ENCODE measurements at regions not wholly inside any gene's neighbourhood (a gene's known extent, or its start where the extent isn't known, plus 50 kb on each side); places are given as distances from the start of the nearest gene placed in this dataset.

GRCh38 chr12:59381106-59381505 is 214.7 kb upstream of the SLC16A7 start:
- no peaks in the 10 kb centered on the region for H3K27me3 ChIP-seq (ENCODE audit: insufficient read depth, low read length)
- TF ChIP-seq EZH2 (IDR thresholded peaks at IDR 0.05; ENCODE audit: borderline replicate concordance, low read length) (no peak), CTCF (IDR thresholded peaks at IDR 0.05; ENCODE audit: low read length) (no peak)
- H3K4me3 ChIP-seq (ENCODE audit: low read depth, low read length, poor library complexity, severe bottlenecking) = no peak overlapping the region
- no peaks in the 10 kb centered on the region for H3K9me2 ChIP-seq (ENCODE audit: low read depth, low read length)
- H3K9ac ChIP-seq (ENCODE audit: low read length) = no peak overlapping the region
- H2AFZ ChIP-seq (ENCODE audit: low read length) = no peak overlapping the region
- no peaks in the 10 kb centered on the region for H3K4me1 ChIP-seq (ENCODE audit: insufficient read depth, low read length, severe bottlenecking)
- H3F3A ChIP-seq (ENCODE audit: insufficient read depth, low read length) = no peaks in the 10 kb centered on the region
- no peaks in the 10 kb centered on the region for H4K20me1 ChIP-seq (ENCODE audit: insufficient read depth, low read length)
- H3K4me2 ChIP-seq (ENCODE audit: low read length) = no peak overlapping the region
- no peaks in the 10 kb centered on the region for H3K9me3 ChIP-seq (ENCODE audit: low read length)
- no peak overlapping the region for H3K27ac ChIP-seq (ENCODE audit: low read depth, low read length, poor library complexity, severe bottlenecking)
- H3K36me3 ChIP-seq (ENCODE audit: insufficient read depth, low read length) = no peaks in the 10 kb centered on the region
- no peaks in the 10 kb centered on the region for H3K79me2 ChIP-seq (ENCODE audit: insufficient read depth, low read length)

GRCh38 chr12:59375633-59376032 is 220.2 kb upstream of the SLC16A7 start:
- Histone ChIP-seq H3K27ac (ENCODE audit: low read depth, low read length, poor library complexity, severe bottlenecking) (no peak overlapping the region), H4K20me1 (ENCODE audit: insufficient read depth, low read length) (no peaks in the 10 kb centered on the region), H2AFZ (ENCODE audit: low read length) (no peak overlapping the region), H3K4me3 (ENCODE audit: low read depth, low read length, poor library complexity, severe bottlenecking) (no peak overlapping the region), H3K79me2 (ENCODE audit: insufficient read depth, low read length) (no peaks in the 10 kb centered on the region), H3K4me1 (ENCODE audit: insufficient read depth, low read length, severe bottlenecking) (no peaks in the 10 kb centered on the region), H3K9me2 (ENCODE audit: low read depth, low read length) (no peaks in the 10 kb centered on the region), H3K36me3 (ENCODE audit: insufficient read depth, low read length) (no peaks in the 10 kb centered on the region), H3K9ac (ENCODE audit: low read length) (no peak overlapping the region), H3K9me3 (ENCODE audit: low read length) (no peaks in the 10 kb centered on the region), H3F3A (ENCODE audit: insufficient read depth, low read length) (no peaks in the 10 kb centered on the region), H3K4me2 (ENCODE audit: low read length) (no peak overlapping the region), H3K27me3 (ENCODE audit: insufficient read depth, low read length) (no peaks in the 10 kb centered on the region)
- no peak for TF ChIP-seq CTCF (IDR thresholded peaks at IDR 0.05; ENCODE audit: low read length)
- TF ChIP-seq EZH2 (IDR thresholded peaks at IDR 0.05; ENCODE audit: borderline replicate concordance, low read length) = no peak

- H3K36me3 ChIP-seq (ENCODE audit: insufficient read depth, low read length) = no peaks in the 10 kb centered on the region
- no peaks in the 10 kb centered on the region for H3K9me3 ChIP-seq (ENCODE audit: low read length)
- H3K9me2 ChIP-seq (ENCODE audit: low read depth, low read length) = no peaks in the 10 kb centered on the region
- TF ChIP-seq EZH2 (IDR thresholded peaks at IDR 0.05; ENCODE audit: borderline replicate concordance, low read length) = no peak
- H3K4me2 ChIP-seq (ENCODE audit: low read length) = no peak overlapping the region
- no peak overlapping the region for H3K27ac ChIP-seq (ENCODE audit: low read depth, low read length, poor library complexity, severe bottlenecking)
- no peaks in the 10 kb centered on the region for H3K79me2 ChIP-seq (ENCODE audit: insufficient read depth, low read length)
- no peak overlapping the region for H3K4me3 ChIP-seq (ENCODE audit: low read depth, low read length, poor library complexity, severe bottlenecking)
- no peak overlapping the region for H3K9ac ChIP-seq (ENCODE audit: low read length)
- H2AFZ ChIP-seq (ENCODE audit: low read length) = no peak overlapping the region
- H3K27me3 ChIP-seq (ENCODE audit: insufficient read depth, low read length) = no peaks in the 10 kb centered on the region
- H4K20me1 ChIP-seq (ENCODE audit: insufficient read depth, low read length) = no peaks in the 10 kb centered on the region
- H3K4me1 ChIP-seq (ENCODE audit: insufficient read depth, low read length, severe bottlenecking) = no peaks in the 10 kb centered on the region
- no peaks in the 10 kb centered on the region for H3F3A ChIP-seq (ENCODE audit: insufficient read depth, low read length)
Measured at GRCh38 chr12:59374783-59375182, 221.0 kb upstream of the SLC16A7 start.

GRCh38 chr12:59372956-59373355 is 222.9 kb upstream of the SLC16A7 start:
- H3K9ac ChIP-seq (ENCODE audit: low read length) = no peak overlapping the region
- no peaks in the 10 kb centered on the region for H3K9me2 ChIP-seq (ENCODE audit: low read depth, low read length)
- H2AFZ ChIP-seq (ENCODE audit: low read length) = no peak overlapping the region
- H3K4me1 ChIP-seq (ENCODE audit: insufficient read depth, low read length, severe bottlenecking) = no peaks in the 10 kb centered on the region
- TF ChIP-seq CTCF (IDR thresholded peaks at IDR 0.05; ENCODE audit: low read length) (peak; percentile 43), EZH2 (IDR thresholded peaks at IDR 0.05; ENCODE audit: borderline replicate concordance, low read length) (no peak)
- H3K36me3 ChIP-seq (ENCODE audit: insufficient read depth, low read length) = no peaks in the 10 kb centered on the region
- H3K27ac ChIP-seq (ENCODE audit: low read depth, low read length, poor library complexity, severe bottlenecking) = no peak overlapping the region
- H4K20me1 ChIP-seq (ENCODE audit: insufficient read depth, low read length) = no peaks in the 10 kb centered on the region
- no peaks in the 10 kb centered on the region for H3K79me2 ChIP-seq (ENCODE audit: insufficient read depth, low read length)
- H3F3A ChIP-seq (ENCODE audit: insufficient read depth, low read length) = no peaks in the 10 kb centered on the region
- no peak overlapping the region for H3K4me2 ChIP-seq (ENCODE audit: low read length)
- no peak overlapping the region for H3K4me3 ChIP-seq (ENCODE audit: low read depth, low read length, poor library complexity, severe bottlenecking)
- no peaks in the 10 kb centered on the region for H3K9me3 ChIP-seq (ENCODE audit: low read length)
- H3K27me3 ChIP-seq (ENCODE audit: insufficient read depth, low read length) = no peaks in the 10 kb centered on the region

Measured in OCI-LY1 (cell line).